AG10803 (cell line): ENCODE measurements at regions not wholly inside any gene's neighbourhood (a gene's known extent, or its start where the extent isn't known, plus 50 kb on each side); places are given as distances from the start of the nearest gene placed in this dataset.

Source experiments
- DNase-seq: peaks from one replicate; pipeline ENCODE4 v3.0.0; 2010; ENCODE audit warnings: low read depth
- H3K4me3 ChIP-seq: 2 replicates; pipeline ENCODE4 v1.5.1; 2011; ENCODE audit warnings: mild to moderate bottlenecking, low read length, control low read depth
- CTCF ChIP-seq: conservative IDR thresholded peaks from 2 replicates; pipeline ENCODE4 v1.5.1; 2011; ENCODE audit warnings: mild to moderate bottlenecking, low read length, control low read depth, inconsistent platforms

DNA sequence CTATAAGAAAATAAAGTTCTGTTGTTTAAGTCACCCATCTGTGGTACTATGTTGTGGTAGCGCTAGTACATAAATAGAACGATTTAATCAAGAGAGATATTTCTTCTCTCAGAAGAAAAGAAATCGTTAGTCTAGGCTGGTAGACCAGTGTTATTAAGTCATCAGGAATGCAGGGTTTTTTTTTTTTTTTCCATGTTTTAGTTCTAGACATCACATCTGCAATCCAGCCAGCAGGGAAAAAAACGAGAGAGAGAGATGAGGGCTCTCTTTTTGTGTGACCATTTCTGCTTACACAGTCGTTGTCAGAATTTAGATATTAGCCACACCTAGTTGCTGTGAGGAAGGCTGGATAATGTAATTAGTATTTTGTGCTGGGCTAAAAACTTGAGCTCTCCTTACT lies 417.4 kb downstream of the TMA16 start:
- no peak for TF ChIP-seq CTCF
- H3K4me3 ChIP-seq, result no peak overlapping the region
- no peak for DNase-seq

GRCh38 chr4:163913571-163913970 lies 419.1 kb downstream of the TMA16 start:
- no peak for TF ChIP-seq CTCF
- no peak overlapping the region for H3K4me3 ChIP-seq
- no peak for DNase-seq

- TF ChIP-seq CTCF, result no peak
- H3K4me3 ChIP-seq, result no peak overlapping the region
Measured at GRCh38 chr4:163915896-163916295, 421.4 kb downstream of the TMA16 start.

GRCh38 chr4:163920426-163920825 lies 425.9 kb downstream of the TMA16 start:
- no peak overlapping the region for H3K4me3 ChIP-seq
- no peak for DNase-seq
- no peak for TF ChIP-seq CTCF

More at GRCh38 chr4:163915896-163916295, 421.4 kb downstream of the TMA16 start:
- no peak for DNase-seq

DNA sequence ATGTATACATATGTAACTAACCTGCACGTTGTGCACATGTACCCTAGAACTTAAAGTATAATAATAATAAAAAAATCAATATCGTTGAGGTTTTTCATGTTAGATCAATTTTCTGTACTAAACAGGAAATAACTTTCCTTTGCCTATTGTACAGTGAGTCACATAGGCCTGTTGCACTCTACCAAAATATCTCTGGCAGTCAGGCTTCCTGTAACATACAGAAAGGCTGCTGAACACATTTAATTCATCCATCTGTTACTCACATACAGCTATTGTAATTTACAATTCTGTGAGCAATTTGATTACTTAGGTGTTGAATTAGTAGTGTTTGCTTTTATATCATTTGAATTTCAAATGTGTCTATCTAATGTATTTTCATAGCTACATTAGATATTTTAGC lies 427.8 kb downstream of the TMA16 start:
- no peak for DNase-seq
- no peak overlapping the region for H3K4me3 ChIP-seq
- TF ChIP-seq CTCF, result no peak

- no peak for TF ChIP-seq CTCF
- no peak for DNase-seq
- H3K4me3 ChIP-seq, result no peak overlapping the region
Measured at GRCh38 chr4:163923092-163923491, 428.6 kb downstream of the TMA16 start.

GRCh38 chr4:163930086-163930485 lies 435.6 kb downstream of the TMA16 start:
- no peak for TF ChIP-seq CTCF
- no peak for DNase-seq
- H3K4me3 ChIP-seq, result no peak overlapping the region
